ENCODE measurements at regions not wholly inside any gene's neighbourhood (a gene's known extent, or its start where the extent isn't known, plus 50 kb on each side); places are given as distances from the start of the nearest gene placed in this dataset.

DNA sequence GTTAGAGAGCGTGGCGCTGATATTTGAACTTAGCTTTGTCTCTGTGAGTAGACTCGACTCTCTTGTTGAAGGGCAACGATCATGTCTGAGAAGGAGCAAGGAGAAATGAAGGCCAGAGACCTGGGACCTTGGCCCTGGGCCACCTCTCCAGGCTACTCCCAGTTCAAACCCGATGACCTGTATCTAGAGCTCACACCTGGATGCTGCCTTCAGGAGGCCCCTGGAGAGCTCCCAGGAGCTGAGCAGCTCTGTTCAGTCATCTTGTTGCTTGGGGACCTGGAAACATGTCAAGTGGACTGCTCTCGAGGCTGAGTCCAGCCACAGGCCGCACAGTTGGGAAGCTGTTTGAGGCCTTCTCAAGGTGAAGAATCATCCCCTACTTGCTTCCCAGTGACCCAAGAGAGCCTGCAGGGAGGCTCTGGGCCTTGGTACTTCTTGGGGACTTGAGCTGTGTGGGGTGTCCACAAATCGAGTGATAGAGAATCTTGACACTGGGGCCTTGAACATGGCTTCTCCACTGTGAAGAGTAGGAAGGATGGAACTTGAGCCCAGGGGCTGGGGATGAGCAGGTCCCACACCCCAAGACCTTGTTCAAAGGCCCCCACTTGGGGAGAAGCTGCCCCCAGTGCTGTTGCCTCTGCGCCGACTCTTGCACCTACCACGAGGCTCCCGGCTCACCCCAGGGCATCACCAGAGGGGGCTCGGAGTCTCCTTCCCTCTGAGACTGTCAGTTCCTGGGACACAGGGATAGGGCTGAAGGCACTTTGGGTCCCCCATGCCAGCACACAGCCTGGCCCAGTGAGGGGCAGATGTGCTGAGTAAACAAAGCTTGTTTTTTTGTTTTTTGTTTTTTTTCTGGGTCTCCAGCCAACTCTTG is 112.1 kb downstream of the IRX5 start:
- DNase-seq (ENCODE audit: low spot score) = no peak

GRCh38 chr16:55043499-55043898 is 112.8 kb downstream of the IRX5 start:
- DNase-seq (ENCODE audit: low spot score) = no peak

- no peak for DNase-seq (ENCODE audit: low spot score)
Observed at GRCh38 chr16:55044201-55044975, 113.7 kb downstream of the IRX5 start.

DNA sequence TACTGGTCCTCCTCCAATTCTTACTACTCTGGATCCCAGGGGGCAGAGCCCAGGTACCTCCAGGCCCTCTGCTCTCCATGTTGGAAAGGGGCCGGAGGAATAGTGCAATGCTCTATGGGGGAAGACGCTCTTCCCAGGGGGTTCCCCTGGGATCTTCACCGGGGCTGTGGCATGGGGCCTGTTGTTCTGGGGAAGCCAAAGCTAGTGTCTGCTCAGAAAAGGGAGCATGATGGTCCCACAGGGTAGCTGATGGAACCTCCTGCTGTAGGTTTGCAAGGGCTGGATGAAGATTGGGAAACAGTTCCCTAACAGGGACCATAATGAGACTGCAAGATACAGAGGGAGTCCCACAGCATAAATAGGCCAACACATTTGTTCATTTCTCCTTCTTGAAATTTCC is 114.7 kb downstream of the IRX5 start:
- DNase-seq (ENCODE audit: low spot score) = no peak

DNA sequence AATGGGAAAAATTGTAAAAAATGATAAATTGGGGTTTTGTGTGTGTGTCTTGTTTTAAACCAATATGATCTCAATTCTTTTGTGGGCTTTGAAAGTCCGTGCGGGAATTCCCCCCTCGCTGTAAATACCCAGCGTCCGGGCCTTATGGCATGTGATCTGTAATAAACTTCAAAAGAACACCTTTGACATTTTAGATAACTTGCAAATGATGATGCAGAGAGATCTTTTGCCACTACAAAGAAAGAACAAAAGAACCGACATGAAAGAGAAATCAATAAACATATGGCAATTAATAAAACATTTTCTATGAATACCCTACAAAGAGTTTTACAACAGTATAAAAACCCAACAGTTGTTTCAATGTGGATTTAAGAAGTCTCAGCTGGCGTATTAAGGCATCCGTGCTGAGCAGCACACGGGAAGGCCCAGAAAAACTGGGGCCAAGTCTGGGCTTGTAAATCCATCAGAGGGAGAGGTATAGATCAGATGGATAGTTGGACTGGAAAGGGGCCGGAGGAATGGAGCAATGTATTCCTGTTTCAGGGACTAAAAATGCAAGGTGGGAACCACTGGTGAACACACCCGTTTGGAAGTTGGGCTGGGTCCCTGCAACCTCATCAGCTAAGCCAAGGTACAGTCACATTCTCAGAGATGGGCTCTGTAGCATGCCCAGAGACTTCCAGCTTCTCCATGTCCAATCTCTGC is 115.2 kb downstream of the IRX5 start:
- no peak for DNase-seq (ENCODE audit: low spot score)

- DNase-seq (ENCODE audit: low spot score) = no peak
Observed at GRCh38 chr16:55046513-55046912, 115.8 kb downstream of the IRX5 start.

DNA sequence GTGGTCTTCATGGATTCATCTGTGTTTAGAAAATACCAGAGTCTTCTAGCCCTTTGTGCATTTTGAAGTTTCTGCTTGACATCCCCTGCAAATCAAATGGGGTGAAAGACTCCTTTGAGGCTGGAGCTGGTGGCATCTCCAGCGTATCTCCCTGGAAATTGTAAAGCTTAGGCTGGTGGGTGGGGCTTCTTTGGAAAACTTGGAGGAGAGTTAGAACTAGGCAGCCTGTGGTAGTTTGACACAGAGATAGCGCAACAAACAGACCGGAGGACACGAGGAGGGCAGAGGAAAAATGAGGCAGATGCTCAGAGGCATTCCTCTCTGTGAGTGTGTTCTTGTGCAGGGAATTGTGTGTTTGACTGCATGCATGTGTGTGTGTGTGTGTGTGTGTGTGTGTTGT is 116.3 kb downstream of the IRX5 start:
- no peak for DNase-seq (ENCODE audit: low spot score)

GRCh38 chr16:55047331-55047730 is 116.7 kb downstream of the IRX5 start:
- DNase-seq (ENCODE audit: low spot score) = no peak

DNA sequence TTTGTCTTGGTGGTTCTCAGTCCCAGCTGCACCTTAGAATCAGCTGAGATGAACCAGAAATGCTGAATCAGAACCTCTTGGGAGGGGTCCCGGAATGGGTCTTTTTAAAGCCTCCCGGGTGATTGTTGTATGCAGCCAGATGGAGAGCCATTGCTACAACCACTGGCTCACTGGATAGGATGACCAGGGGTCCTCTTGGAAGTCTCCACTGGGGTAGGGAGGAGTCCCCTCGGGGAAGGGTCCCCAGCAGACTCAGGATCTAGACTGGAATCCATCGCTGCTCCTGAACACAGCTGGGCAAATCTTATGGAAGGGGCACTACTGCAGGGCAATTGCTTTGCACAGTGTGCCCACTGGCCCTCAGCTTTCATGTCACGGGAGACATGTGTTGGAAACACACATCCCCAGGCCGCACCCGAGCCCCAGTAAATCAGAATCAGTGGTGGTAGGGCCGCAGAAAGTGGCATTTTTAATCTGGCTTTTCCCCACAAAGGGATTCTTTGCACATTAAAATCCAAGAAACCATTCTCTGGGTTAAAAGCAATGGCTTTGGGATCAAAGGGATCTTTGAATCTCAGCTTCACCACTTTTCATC is 117.3 kb downstream of the IRX5 start:
- DNase-seq (ENCODE audit: low spot score) = no peak

GRCh38 chr16:55048745-55049144 is 118.1 kb downstream of the IRX5 start:
- no peak for DNase-seq (ENCODE audit: low spot score)

DNA sequence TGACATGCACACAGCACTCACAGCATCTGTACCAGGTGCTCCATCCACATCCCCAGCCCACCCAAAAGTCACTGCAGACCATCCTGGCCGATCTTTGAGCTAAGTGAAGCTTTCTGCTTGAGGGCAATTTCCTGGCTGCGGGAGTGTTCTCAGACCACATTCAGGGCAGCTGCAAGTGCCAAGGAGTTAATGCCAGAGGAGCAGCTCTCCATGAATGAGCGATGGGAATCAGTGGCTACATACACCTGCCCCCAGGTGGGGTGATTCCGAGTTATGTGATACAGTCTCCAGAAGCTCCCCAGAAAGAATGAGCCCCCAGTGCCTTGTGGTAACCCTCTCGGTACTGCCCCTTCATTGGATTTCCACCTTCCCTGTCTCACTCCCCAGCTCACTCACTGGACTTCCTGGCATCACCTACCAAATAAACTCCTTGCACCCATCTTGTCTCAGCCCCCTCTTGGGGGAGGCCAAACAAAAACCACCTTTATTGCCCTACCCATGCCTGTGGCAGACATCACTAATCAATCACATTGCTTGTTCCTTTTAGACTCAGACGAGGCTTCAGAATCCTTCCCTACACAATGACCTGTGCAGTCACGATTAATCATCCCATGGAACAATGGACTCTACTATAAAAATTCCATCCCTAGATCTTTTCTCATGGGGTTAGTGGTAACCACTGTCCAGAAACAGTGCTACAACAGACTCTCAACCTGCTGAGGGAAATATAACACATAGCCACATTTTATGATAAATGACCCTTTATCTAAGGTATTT is 121.1 kb downstream of the IRX5 start:
- DNase-seq (ENCODE audit: low spot score) = no peak

DNA sequence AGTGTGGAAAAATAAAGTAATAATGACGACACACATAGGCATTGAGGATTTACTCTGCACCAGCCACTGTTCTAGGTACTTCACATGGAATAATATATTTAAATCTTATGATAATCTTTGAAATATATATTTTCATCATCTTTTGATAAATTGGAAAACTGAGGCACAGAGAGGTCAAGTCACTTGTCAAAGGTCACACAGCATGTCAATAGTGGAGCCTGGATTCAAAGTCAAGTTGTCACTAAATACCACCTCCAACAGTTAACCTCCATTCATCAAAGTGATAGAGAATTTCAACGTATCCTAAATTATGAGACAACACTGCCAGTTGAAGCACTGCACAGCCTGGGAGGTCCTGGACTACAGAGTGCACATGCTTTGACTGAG is 121.7 kb downstream of the IRX5 start:
- DNase-seq (ENCODE audit: low spot score) = no peak

DNA sequence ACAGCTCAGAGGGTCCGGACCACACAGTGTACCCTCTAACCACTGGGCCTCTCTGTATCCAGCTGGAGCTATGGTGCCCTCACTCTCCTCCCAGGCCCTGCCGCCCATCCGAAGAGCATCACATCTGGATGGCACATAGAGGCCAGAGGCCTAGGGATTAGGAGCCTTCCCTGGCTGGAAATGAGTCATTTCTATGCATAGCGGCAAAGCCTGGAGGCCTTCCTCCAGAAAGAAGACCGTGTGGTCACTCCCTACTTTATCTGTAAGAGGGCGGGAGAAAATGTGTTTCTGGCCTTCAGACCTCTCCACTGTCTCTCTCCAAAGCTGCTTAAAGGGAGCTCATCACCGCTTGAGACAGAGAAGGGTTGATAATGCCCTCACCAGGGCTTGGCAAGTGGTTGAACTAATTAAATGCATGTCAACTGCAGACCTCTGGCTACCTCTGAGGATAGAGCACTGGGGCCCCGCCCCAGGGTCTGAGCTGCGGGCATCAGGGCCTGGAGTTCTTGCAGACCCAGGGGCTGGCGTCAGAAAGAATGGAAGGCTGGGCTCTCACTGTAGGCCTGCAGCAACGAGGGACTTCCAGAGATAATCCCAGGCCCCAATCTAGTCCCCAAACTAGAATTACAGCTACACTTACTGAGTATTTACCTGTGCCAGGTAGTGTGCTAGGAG is 122.2 kb downstream of the IRX5 start:
- DNase-seq (ENCODE audit: low spot score) = no peak

- no peak for DNase-seq (ENCODE audit: low spot score)
Observed at GRCh38 chr16:55055262-55055661, 124.6 kb downstream of the IRX5 start.

DNA sequence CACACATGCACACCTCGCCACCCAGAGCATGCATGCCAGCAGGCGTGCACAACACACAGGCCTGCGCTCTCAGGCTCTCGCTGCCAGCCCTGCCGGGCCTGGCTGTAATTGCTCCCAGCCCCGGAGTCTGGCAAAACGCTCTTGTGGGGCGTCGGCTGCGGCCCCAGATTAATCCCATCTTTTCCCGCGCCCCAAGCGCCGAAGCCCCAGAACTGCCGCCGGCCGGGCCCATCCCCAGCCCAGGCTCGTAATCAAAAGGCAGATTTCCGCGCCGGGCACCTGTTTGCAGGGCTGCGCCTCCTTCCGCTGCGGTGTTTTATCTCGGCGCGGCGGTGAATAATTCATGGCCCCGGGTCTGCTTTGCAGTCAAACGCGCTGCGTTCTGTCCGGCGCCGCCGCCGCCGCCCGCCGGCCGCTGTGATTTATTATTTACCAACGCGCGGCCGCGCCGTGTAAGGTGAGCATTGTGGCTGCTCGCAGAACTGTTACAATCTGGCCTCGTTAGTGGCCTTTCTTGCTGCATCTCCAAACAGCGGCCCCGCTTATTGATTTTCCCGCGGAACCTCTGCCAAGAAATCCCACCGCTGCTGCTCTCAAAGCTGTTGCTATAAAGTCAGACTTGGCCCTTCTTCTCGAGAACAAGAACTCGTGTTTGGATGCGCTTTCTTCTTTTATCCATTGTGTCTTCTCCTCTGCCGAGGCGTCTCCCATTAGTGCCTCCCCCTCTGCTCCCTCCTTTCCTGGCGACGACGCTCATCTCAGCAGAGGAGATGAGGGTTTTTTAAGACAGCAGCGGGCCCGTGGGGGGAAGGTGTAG is 126.1 kb downstream of the IRX5 start:
- DNase-seq (ENCODE audit: low spot score) = no peak

DNA sequence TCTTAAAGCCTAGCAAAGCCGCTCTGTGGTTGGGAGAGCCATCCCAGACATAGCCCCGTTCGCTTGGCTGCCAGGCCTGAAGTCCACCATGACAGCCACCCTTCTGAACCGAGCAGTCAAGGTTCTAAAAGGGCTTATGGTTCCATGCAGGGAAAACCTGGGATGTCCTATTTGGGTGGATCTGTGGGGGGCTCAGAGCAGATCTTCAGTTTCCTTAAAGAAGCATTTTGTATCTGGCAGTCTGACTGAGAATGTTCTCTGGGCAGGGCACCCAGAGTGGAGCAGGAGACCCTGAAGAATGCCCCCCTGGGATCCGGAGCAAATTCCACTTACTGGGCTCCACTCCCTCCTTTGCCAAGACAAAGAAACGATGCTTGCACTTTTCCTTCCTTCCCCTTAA is 127.2 kb downstream of the IRX5 start:
- DNase-seq (ENCODE audit: low spot score) = no peak

- no peak for DNase-seq (ENCODE audit: low spot score)
Observed at GRCh38 chr16:55058576-55058975, 127.9 kb downstream of the IRX5 start.

GRCh38 chr16:55059146-55059545 is 128.5 kb downstream of the IRX5 start:
- no peak for DNase-seq (ENCODE audit: low spot score)

DNA sequence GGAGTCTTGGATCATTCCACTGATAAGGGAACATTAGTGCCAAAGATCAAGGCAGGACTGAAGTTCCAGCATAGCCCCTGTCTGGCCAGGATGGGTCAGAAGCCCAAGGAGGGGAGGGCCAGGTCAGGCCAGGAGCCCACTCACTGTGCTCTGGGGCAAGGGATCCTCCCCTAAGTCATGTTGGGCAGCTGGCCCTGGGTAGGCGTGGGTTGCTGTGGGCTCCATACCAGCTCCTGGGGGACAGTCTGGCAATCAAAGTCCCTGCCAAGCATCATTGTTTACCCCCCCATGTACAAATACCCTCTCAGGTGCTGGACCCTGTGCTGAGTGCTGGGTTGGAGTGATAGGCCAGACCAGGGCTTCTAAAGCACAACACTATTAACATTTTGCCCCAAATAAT is 130.5 kb downstream of the IRX5 start:
- DNase-seq (ENCODE audit: low spot score) = no peak

- no peak for DNase-seq (ENCODE audit: low spot score)
Observed at GRCh38 chr16:55062442-55062841, 131.8 kb downstream of the IRX5 start.

Data from CD4-positive, alpha-beta T cell treated with Interleukin-2 at 100 ng/mL for 4 hours (primary cell).